Limb (tissue), 2 donors: ENCODE measurements at regions not wholly inside any gene's neighbourhood (a gene's known extent, or its start where the extent isn't known, plus 50 kb on each side); places are given as distances from the start of the nearest gene placed in this dataset.
A peak's percentile ranks its signal among the peaks of the same experiment; 100 is the strongest.

Experiments used
- DNase-seq, 2 donors: peaks; one replicate each; pipeline ENCODE4 v3.0.0-alpha.2; 2016; ENCODE audit errors: extremely low spot score in 2 of 2

- peak; percentile 42 to 60 for DNase-seq
Observed at GRCh38 chr3:64956711-64957325, 269.0 kb upstream of the ADAMTS9 start.

GRCh38 chr3:64954995-64955636, 267.3 kb upstream of the ADAMTS9 start:
- peak; percentile 36 to 50 for DNase-seq

- DNase-seq: peak; percentile 69 to 75
Observed at GRCh38 chr3:64945171-64945729, 257.4 kb upstream of the ADAMTS9 start.

GRCh38 chr3:64943866-64944265, 256.1 kb upstream of the ADAMTS9 start:
- DNase-seq: no peak

GRCh38 chr3:64940596-64941348, 253.0 kb upstream of the ADAMTS9 start:
- DNase-seq: no peak

- no peak for DNase-seq
Observed at GRCh38 chr3:64939747-64940450, 252.1 kb upstream of the ADAMTS9 start.

- DNase-seq: no peak
Observed at GRCh38 chr3:64939309-64939708, 251.5 kb upstream of the ADAMTS9 start.

GRCh38 chr3:64936556-64936955, 248.8 kb upstream of the ADAMTS9 start:
- no peak for DNase-seq

- no peak for DNase-seq
Observed at GRCh38 chr3:64935971-64936370, 248.2 kb upstream of the ADAMTS9 start.

- no peak for DNase-seq
Observed at GRCh38 chr3:64932666-64933342, 245.0 kb upstream of the ADAMTS9 start.

- no peak for DNase-seq
Observed at GRCh38 chr3:64932016-64932518, 244.3 kb upstream of the ADAMTS9 start.

GRCh38 chr3:64930891-64931290, 243.1 kb upstream of the ADAMTS9 start:
- DNase-seq: no peak

- no peak for DNase-seq
Observed at GRCh38 chr3:64928683-64929082, 240.9 kb upstream of the ADAMTS9 start.

GRCh38 chr3:64927689-64928088, 239.9 kb upstream of the ADAMTS9 start:
- no peak for DNase-seq

- no peak for DNase-seq
Observed at GRCh38 chr3:64925575-64925974, 237.8 kb upstream of the ADAMTS9 start.

- DNase-seq: no peak
Observed at GRCh38 chr3:64924961-64925360, 237.2 kb upstream of the ADAMTS9 start.

- no peak for DNase-seq
Observed at GRCh38 chr3:64922213-64922612, 234.4 kb upstream of the ADAMTS9 start.

GRCh38 chr3:64921281-64922065, 233.7 kb upstream of the ADAMTS9 start:
- DNase-seq: no peak

GRCh38 chr3:64919934-64920333, 232.1 kb upstream of the ADAMTS9 start:
- no peak for DNase-seq

GRCh38 chr3:64918989-64919388, 231.2 kb upstream of the ADAMTS9 start:
- DNase-seq: no peak
